GM19395 (cell line): ENCODE measurements at regions not wholly inside any gene's neighbourhood (a gene's known extent, or its start where the extent isn't known, plus 50 kb on each side); places are given as distances from the start of the nearest gene placed in this dataset.

ENCODE experiments used
- ATAC-seq: cut with Tn5 transposase; IDR thresholded peaks from one replicate; pipeline ENCODE4 v1.9.1; 2021; ENCODE audit warnings: mild to moderate bottlenecking, moderate library complexity; ENCODE audit not compliant: unreplicated experiment

DNA sequence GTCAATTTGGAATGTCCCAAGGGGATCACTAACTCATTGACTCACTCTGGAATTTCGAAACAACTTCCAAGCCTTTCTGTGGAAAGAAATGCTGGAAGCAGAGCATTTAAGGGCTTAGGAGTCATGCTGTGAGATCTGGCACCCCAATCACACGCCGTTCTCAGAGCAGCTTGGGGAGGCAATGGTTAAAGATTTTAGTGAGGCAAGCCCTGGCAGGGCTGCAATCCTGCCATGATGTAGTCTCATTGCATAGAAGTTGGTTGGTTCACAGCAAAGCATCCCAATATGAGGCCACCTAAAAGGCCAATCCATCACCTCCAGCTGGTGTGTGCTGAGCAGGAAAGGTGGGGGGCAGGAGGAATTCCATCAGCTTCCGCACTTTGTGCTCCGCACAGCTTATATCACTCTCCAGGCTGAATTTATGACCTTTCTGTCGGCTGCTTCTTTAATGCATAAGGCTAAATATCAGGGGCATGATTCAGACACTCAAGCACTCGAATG lies 1043.9 kb upstream of the POU3F3 start:
- ATAC-seq: no peak

DNA sequence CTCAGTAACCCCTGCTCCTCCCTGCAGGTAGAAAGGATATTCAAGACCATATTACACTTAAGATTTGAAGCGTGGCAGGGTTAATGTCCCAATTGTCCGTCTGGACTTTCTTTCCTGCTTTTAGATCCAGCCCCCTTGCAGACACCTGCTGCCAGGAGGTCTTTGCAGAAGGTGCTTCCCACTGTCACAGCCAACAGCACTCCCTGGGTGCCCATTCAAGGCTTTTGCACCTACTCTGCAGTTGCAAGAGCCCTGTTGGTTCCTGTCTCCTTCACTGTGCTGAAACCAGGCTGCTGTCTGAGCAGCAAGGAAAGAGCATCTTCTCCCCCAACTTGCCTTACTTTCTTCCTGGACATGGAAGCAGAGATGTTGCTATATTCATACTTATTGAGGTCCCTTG lies 1043.0 kb upstream of the POU3F3 start:
- no peak for ATAC-seq

DNA sequence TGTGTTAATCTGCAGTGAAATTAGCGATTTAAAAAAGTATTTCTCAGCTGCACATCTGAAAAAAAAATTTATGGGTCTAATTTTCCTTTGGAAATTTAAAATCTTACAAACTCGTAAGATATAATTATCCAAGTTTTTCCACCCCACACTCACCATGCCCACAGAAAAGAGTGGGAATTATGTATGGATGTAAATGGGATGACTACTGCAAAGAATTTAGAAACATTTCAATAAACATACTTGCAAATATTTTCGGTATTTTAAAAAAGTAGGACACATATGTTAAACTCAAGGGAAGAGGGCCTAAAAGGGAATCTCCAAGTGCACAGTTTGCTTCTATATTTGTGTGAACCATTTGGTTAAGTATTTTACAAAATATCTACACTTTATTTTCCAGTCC lies 1039.9 kb upstream of the POU3F3 start:
- ATAC-seq: no peak

DNA sequence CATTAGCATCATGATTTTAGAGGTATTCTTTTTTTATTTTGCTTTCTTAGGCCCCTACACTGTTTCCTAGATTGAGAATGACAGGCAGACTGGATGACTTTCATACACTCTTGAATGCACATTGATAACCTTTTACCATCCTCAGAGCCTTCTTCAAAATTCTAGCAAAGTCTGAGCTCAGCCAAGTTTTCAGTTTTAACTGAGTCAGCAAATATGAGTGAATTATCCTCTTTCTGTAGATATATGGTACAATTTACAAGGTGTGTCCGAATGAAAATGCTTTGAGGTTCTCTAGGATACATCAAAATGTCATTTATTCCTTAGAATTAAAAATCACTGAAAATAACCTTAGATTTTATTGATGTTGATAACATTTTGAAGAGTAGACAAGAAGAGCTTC lies 1038.2 kb upstream of the POU3F3 start:
- ATAC-seq: no peak

DNA sequence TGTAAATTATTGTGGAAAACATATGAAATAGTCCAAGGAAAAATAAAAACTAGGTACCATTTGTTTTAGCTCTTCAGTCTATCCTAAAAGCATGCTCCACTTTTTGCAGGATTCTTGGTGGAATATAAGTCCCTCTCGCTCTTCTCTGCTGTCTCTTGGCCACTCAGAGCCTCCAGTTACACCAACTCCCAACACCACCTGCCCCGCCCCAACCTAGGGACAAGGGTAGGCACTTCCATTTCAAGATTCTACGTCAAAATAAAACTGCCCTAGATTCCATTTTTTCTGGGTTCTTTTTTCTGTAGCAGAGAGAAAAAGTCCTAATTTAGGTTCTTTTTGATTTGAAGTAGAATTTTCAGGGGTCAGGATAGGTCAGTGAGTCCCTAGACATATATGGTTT lies 1036.2 kb upstream of the POU3F3 start:
- no peak for ATAC-seq

DNA sequence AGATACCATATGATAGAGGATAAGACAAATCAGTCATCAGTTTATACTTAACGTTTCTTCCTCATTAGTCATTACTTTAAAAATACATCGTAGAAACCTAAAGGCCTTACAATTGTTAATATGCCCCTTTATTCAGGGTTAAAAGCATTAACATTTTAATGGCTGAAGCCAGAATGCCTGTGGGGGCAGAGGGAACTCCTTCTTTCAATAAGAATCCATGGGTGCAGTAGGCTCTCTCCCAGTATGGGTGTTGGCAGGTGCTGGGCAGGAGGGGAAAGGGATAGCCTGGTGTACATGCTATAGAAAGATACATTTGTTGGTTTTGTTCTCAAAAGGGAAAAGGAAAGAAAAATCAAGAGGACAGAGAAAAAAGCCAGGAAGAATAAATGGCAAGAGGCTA lies 1035.7 kb upstream of the POU3F3 start:
- no peak for ATAC-seq

DNA sequence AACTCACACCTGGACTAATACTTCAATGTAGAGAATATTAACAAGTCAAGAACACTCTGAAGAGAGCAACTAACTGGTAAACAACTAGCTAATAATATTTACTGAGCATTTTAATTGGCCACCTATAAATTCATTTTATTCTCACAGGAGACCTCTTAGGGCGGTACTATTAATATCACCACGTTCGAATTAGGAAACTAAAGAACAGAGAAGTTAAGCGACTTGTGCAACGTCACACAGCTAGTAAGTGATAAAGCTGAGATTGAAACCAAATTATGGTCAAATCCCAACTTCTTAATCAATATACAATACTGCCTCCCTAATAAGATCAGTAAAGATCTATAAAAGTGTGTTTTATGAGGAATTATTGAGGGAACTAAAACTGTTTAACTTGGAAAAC lies 1034.3 kb upstream of the POU3F3 start:
- ATAC-seq: no peak

DNA sequence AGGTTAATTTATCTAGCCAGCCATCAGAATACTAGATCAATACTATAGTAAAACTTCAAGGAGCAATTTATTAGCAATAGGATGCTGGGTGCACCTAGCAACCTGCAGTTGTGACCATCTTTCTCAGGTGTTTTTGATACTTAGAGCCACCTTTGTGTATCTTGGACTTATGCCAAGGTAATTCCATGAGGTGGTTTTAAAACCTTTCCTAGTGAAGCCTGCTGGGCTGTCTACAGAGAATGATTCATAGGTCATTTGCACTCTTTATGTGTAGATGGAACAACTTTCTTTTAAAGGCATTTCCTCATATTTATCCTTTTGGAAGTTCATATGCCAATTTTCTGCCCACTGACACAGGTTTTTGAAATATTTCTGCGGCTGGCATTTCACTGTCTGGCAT lies 1030.1 kb upstream of the POU3F3 start:
- ATAC-seq: no peak

DNA sequence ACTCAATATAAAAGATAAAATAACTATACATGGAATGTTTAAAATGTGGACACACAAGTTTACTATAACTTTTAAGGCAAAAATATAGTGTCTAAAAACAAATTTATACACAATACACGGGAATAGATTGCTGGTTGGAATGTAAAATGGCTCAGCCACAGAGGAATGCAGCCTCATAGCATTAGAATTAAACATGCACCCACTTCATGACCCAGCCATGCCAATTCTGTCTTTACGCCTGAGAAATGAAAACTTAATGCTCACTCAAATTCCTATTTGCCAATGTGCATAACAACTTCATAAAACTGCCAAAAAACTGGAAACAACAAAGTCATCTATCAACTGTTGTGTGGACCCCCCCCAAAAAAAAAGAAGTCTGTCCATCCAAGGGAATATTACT lies 1006.6 kb upstream of the POU3F3 start:
- ATAC-seq: no peak

DNA sequence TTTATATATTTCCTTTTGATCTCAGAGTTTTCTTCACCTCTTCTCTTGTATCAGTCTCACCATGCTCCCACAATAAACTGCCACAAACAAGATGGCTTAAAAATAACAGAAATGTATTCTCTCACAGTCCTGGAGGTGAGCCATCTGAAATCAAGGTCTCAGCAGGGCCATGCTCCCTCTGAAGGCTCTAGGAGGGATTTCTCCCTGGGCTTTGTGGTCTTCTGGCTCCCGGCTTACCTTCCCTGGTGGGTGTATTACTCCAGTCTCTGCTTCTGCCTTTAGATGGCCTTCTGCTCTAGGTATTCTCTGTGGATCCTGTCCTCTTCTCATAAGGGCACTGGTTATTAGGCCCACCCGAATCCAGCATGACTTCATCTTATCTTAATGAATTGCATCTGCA lies 994.7 kb upstream of the POU3F3 start:
- ATAC-seq: no peak

DNA sequence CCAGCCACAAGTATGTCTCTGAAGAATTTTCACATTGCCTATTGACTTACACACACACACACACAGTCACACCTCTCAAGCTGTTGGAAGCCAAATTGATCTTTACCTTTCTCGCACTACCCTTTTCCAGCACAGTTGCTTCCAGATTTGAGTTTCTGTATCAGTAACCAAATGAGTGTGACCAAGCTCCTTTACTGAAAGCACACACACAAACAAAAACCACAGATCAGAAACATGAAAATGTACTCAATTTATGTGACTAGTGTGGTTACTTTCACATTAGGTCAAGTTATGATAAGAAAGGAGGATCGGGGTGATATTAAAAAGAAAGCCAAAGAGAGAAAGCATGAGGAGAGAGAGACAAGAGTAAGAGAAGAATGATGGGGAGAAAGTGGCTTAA lies 993.9 kb upstream of the POU3F3 start:
- ATAC-seq: peak; percentile 66

DNA sequence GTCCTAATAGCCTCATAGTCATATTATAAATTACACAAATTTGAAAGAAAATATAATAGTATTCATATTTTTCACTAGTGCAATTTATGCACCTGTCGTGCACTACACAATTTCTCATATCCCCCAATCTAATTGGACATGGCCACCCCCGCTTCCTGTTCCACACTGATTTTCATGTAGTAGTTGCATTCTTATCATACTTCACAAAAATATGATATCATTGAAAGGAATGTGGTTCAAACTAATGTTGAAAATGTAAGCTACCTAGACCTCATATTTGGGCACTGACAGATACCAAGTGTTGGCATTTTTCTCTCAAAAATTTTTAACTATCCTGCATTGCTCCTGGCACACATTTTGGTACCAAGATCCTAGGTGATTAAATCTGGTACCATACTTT lies 985.5 kb upstream of the POU3F3 start:
- ATAC-seq: no peak

DNA sequence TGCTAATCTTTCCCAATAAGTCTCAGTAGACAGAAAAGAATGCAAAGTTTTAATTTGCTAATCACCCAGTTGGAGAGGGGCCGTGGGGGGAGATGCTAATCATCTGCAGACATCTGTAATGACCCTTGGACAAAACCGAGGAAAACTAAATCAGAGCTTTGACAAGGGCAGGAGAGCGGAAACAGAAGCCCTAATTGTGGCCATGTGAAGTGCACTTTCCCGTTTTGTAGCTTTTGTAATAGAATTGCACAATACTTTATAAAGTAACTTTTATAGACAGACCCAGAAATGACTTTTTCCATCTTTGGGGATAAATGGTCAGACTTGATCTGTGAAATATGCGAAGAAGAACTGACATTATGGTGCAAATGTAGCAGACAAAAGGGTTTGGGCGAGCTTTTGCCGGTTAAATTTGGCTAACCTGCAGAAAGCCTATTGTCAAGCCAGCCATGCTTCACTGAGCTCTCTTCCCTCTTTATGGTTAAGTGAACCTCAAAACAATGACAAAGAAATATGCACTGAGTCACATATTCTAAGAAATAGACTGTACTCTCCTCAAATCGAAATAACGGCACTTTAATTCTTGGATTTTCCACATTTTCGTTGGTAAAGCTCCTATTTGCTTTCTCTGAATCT lies 980.1 kb upstream of the POU3F3 start:
- no peak for ATAC-seq

DNA sequence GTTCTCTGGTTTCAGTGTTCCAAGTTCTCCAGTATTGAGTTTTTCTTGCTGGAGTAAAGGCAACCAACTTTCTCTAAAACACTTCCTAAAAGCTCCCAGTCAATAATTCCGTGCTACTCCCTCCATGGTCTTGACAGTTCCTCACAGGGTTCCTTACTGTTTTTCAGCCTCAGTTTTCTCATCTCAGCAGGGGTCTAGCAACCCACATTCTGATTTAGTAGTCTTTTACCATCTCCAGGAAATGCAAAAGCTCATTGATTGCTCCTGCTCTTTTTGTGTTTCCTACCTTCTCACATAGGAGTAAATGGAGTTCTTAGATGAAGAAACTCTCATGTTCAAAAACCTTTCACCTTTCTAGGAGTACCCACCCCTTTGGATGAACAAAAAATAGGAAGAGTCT lies 978.8 kb upstream of the POU3F3 start:
- ATAC-seq: no peak

DNA sequence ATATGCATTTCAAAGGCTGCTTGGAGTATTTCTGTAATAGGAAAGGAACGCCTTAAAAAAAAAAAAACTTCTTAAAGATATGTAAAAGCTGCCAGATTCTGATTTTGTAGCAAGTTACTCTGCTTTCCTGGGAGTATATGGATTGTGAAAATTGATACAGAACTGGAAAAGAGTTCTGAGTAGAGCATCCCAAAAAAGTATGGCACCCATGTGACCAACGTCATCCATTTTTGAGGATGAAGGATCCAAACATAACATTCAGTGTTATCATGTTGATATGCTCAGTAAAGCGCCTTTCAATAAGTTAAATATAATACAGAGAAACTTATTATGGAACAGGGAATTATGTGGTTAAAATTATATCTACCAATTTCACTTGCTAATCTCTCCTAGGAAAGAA lies 978.4 kb upstream of the POU3F3 start:
- ATAC-seq: no peak

DNA sequence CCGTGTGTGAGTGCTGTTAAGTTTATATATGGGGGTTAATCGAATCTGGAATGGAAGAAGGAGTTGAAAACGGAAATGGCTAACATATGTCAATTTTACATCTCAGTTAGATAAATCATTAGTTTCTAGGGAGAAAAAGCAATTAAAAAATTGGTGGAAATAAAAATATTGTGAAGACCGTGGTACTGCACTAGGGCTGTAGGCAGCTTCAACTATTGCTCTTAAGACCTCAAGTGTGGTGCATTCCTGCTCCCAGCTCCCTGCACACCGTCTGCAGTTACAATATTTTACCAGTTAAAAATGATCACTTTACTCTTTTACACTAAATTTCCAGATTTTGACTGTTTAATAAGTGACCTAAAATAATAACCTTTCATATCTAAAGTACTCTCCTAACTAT lies 977.3 kb upstream of the POU3F3 start:
- ATAC-seq: no peak

DNA sequence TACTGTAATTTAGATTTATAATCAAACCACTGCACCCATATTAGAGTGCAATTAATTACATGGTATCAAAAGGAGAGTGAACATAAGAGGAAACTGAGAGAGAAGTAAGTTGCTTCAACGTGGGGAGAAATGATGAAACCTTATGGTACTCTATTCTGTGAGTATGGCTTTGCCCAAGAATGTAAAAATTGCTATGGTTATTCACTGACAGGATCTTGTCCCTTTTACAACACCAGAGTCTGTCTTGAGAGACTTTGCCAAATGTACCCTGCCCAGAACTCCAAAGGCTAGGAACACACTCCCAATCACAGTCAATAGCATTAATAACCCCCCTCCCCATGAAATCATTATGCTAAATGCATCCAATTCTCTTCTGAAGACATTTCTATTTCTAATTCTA lies 974.8 kb upstream of the POU3F3 start:
- no peak for ATAC-seq

DNA sequence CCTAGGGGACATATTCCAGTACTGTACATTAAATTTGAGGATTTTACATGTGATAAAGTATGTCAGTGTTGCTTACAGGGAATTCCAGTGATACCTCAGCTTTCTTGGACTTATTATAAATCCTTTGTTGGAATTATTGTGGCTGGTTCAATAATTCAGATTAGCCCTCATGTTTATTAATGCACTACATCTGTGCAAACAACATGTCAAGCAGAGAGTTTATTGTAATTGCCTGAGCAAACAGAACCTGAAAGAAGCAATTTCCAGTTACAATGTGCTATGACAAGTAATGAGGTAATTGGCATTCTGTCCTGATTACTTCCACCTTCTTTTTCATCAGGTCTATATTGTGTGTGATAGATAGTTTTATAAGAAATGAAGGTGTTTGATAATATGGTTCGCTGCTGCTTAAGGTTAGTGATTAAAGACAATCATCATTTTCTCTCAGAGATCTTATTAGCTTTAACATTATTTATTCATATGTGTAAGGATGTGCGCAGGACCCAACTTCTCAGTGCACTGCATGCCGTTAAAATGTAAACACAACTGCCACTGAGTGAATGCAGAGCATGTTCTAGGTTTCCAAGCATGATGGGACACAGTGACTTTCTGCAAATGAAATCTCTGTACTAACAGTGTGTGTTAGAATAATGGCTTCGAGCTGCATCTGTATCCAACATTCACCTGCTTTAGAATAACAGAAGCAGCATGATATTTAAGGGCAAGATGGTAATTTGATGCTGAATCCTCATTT lies 973.7 kb upstream of the POU3F3 start:
- no peak for ATAC-seq

DNA sequence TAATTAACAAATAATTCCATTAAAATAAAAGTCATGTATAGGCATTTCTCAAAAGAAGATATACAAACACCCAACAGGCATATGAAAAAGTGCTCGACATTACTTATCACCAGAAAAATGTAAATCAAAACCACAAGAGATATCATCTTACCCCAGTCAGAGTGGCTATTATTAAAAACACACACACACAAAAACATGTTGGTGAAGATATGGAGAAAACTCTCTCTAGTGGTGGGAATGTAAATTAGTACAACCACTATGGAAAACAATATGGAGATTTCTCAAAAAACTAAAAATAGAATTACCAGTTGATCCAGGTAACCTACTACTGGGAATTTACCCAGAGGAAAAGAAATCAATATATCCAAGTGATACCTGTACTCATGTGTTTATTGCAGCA lies 966.3 kb upstream of the POU3F3 start:
- no peak for ATAC-seq

DNA sequence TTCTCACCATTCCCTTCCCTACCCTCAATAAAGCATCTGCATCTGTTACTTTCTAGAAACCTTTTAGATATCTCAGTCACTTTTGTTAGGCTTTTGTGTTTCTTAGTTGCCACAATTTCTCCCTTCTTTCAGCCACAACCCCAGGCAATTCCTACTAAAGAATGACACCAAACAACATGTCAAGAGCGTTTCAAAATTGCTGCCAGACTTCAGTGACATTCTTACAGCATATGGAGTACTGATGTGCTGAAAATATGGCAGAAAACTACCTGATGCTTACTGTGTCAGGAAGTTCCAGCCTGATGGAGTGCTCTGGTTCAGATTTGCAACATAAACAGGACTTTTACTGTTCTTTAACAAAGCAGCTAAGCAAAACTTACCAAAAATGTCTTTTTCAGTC lies 957.7 kb upstream of the POU3F3 start:
- no peak for ATAC-seq

DNA sequence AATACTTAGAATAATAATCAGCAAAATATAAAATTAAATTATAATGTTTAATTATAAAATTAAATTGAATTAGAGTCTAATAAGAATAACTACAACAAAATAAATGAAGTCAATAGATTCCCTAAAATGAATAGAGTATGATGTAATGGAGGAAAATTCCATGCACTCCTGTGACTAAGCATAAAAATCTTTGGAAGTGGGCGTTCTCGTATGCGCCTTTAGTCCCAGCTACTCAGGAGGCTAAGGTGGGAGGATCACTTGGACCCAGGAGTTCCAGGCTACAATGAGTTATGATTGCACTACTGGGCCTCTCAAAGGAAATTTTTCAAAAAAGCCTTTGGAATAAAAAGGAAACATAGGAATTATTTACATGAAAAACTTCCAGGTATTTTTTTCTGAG lies 955.4 kb upstream of the POU3F3 start:
- no peak for ATAC-seq

DNA sequence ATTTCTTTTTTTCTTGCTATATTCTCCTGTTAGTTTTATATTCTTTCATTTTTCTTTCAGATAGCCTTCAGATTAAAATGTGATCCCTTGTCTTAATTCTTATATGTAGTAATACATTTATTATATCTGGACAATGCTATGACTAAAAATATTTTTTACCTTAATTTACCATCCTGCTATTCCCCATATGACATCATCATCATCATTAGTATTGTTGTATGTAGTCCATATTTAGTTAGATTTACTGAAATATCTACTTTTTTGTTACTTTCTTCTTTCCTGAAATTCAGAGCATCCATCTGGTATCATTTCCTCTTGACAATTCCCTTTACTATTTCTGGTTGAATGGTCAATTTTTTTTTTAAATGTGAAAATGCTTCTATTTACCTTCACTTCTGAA lies 951.6 kb upstream of the POU3F3 start:
- ATAC-seq: no peak

DNA sequence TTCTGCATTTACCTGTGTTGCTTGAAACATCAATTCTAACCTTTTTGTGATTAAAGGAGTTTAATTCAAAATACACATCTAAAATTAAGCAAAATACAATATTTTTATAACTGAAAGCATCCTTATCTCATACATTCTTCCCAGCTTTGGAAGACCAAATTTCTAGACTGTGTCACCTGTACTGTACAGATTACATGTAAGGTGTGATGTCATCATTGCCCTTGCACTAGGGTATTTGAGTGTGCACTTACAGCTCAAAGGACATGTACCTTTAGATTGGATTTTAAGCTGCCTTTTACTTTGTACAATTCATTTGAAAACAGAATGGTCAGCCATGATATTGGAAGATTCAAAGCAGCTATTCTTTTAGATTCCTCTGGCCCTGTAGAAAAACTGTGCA lies 932.8 kb upstream of the POU3F3 start:
- no peak for ATAC-seq
